Colonic mucosa (tissue), 4 donors: ENCODE measurements at regions not wholly inside any gene's neighbourhood (a gene's known extent, or its start where the extent isn't known, plus 50 kb on each side); places are given as distances from the start of the nearest gene placed in this dataset.
"Not testable (repeated sequence)": the region's sequence is repeated elsewhere in the genome, so short reads cannot be mapped to it uniquely, and the experiment has no call there.

Experiments
- DNase-seq: peaks from one replicate; pipeline ENCODE4 v3.0.0-alpha.2; 2020
- H3K27ac ChIP-seq: fragments of 200-600 bp; one replicate; pipeline ENCODE4 v1.8.0; 2021
- H3K27me3 ChIP-seq: fragments of 200-600 bp; one replicate; pipeline ENCODE4 v1.8.0; 2021
- H3K36me3 ChIP-seq: fragments of 200-600 bp; one replicate; pipeline ENCODE4 v1.8.0; 2021
- H3K4me1 ChIP-seq: fragments of 200-600 bp; one replicate; pipeline ENCODE4 v1.8.0; 2021; ENCODE audit warnings: mild to moderate bottlenecking
- H3K4me3 ChIP-seq: fragments of 200-600 bp; one replicate; pipeline ENCODE4 v1.8.0; 2021
- H3K9ac ChIP-seq, 2 donors: one replicate each; pipeline ENCODE4 v1.7.0; 2013; ENCODE audit warnings: control low read depth in 2 of 2, low read depth in 2 of 2, low read length in 2 of 2
- H3K9me3 ChIP-seq: fragments of 200-600 bp; one replicate; pipeline ENCODE4 v1.8.0; 2021
- intact Hi-C: fragments of 100-400 bp; cut with DNase I; formaldehyde crosslinking; loops from one replicate; pipeline ENCODE4 v1.14.1; 2022
- TF ChIP-seq, protein P1 (sequence below): fragments of 200-600 bp; IDR thresholded peaks from one replicate; pipeline ENCODE4 v1.8.0; 2022; ENCODE audit warnings: antibody characterized with exemption, mild to moderate bottlenecking
- donor health status: healthy.
- donor health status: DM: no; HTN: no; CAD: no.
- donor health status: DM: no; HTN: no; CAD: no.

DNA sequence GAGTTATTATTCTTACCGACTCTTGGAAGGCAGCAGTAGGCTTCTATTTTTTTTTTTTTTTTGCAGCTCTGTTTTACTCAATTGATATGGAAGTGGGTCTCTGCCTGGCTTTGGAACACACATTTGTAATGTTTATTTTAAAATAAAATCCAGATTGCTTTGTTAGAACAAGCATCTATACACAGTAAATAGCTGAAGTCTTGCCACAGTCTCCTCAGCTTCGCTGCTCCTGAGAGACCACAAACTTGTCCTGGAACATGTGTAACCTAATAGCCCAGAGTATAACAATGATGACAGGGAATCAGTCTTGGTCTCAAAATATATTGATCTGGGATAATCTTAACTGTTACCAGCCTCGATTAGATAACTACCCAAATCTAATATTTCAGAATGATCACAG is 299.8 kb upstream of the NOX3 start:
- Histone ChIP-seq H3K9ac (no peak overlapping the region), H3K4me1 (no peaks in the 10 kb centered on the region), H3K36me3 (no peaks in the 10 kb centered on the region), H3K27me3 (no peaks in the 10 kb centered on the region), H3K4me3 (no peak overlapping the region), H3K27ac (no peak overlapping the region), H3K9me3 (no peaks in the 10 kb centered on the region)
- DNase-seq = no peak
- intact Hi-C loops = no loop called here
- TF ChIP-seq, protein P1, sequence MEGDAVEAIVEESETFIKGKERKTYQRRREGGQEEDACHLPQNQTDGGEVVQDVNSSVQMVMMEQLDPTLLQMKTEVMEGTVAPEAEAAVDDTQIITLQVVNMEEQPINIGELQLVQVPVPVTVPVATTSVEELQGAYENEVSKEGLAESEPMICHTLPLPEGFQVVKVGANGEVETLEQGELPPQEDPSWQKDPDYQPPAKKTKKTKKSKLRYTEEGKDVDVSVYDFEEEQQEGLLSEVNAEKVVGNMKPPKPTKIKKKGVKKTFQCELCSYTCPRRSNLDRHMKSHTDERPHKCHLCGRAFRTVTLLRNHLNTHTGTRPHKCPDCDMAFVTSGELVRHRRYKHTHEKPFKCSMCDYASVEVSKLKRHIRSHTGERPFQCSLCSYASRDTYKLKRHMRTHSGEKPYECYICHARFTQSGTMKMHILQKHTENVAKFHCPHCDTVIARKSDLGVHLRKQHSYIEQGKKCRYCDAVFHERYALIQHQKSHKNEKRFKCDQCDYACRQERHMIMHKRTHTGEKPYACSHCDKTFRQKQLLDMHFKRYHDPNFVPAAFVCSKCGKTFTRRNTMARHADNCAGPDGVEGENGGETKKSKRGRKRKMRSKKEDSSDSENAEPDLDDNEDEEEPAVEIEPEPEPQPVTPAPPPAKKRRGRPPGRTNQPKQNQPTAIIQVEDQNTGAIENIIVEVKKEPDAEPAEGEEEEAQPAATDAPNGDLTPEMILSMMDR = no peak

DNA sequence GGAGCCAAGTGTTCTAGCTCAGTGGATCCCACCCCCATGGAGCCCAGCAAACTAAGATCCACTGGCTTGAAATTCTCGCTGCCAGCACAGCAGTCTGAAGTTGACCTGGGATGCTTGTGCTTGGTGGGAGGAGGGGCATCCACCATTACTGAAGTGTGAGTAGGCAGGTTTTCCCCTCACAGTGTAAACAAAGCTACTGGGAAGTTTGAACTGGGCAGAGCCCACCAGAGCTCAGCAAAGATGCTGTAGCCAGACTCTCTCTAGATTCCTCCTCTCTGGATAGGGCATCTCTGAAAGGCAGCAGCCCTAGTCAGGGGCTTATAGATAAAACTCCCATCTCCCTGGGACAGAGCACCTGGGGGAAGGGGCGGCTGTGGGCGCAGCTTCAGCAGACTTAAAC is 293.1 kb upstream of the NOX3 start:
- DNase-seq, H3K36me3 ChIP-seq, H3K4me1 ChIP-seq, H3K9me3 ChIP-seq, H3K4me3 ChIP-seq, H3K27ac ChIP-seq, H3K9ac ChIP-seq, H3K27me3 ChIP-seq, intact Hi-C loops: not testable (repeated sequence)

DNA sequence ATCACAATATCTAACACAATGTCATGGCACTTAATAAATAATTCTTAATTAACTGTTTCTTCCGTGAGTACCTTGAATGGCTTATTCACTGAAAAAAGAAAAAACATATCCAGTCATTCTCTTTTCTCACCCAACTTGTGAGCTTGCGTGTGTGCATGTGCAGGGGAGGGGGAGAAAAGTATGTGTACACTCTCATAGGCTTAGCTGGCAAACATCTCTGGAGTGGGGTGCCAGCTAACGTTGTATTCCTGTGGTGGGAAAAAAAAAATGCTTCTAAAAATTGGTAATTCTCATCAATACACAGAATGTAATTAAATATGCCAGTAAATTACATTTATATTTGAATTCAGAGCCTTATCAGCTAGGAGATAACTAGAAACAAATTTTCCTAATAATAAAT is 291.9 kb upstream of the NOX3 start:
- no peak overlapping the region for H3K27ac ChIP-seq
- intact Hi-C loops = no loop called here
- TF ChIP-seq, protein P1 = no peak

DNA sequence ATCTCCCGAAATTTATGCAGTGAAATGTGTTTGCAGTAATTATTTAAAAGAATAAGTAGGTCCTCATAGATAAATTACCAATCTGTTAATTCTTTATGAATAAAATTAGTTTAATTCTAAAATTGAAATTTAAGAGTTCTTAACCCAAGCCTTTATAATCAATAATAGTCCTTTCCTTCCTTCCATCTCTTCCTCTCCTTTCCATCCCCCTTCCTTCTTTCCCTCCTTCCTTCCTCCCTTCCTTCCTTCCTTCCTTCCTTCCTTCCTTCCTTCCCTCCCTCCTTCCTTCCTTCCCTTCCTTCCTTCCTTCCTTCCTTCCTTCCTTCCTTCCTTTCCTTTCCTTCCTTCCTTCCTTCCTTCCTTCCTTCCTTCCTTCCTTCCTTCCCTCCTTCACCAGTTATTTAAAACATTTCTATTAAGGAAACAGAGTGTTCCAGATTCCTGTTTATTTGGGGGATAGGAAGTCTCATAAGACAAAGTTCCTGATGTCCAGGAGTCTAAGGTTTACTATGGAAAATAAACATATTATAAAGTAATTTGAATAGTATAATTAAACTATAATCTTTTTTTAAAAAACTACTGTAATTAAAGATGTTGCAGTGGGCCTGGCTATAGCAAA is 285.3 kb upstream of the NOX3 start:
- Histone ChIP-seq H3K9ac (no peak overlapping the region), H3K36me3 (no peaks in the 10 kb centered on the region), H3K27me3 (no peaks in the 10 kb centered on the region), H3K9me3 (no peaks in the 10 kb centered on the region), H3K4me1 (no peaks in the 10 kb centered on the region), H3K27ac (no peak overlapping the region), H3K4me3 (no peak overlapping the region)
- TF ChIP-seq, protein P1 = no peak
- no peak for DNase-seq
- intact Hi-C loops = no loop called here

More for the DNA sequence above, 291.9 kb upstream of the NOX3 start:
- no peaks in the 10 kb centered on the region for H3K9me3 ChIP-seq
- H3K9ac ChIP-seq = no peak overlapping the region
- no peak for DNase-seq
- H3K27me3 ChIP-seq = no peaks in the 10 kb centered on the region
- H3K36me3 ChIP-seq = no peaks in the 10 kb centered on the region
- no peaks in the 10 kb centered on the region for H3K4me1 ChIP-seq
- H3K4me3 ChIP-seq = no peak overlapping the region

DNA sequence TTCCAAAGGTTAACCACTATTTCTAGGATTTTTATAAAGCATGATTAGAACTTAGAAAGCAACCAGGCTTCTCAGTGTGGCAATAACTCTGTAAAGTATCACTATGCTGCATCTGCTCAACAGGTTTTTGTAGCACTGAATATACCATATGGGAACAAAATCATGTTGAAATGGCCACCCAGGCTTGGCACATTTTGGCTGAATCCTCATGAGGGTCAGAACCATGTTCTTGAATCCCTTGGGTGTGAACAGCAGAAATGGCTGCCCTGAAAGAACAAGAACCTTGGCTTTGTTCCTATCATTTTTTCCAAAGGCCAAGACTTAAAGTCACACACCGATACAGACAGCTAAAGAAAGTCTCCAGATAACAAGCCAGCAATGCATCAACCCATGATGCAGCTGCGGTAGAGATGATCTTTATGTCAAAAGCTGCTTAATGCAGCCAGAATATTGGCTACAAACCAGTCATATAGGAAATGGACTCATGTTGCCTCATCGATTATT is 283.0 kb upstream of the NOX3 start:
- Histone ChIP-seq H3K36me3 (no peaks in the 10 kb centered on the region), H3K27me3 (no peaks in the 10 kb centered on the region), H3K4me1 (no peaks in the 10 kb centered on the region), H3K9me3 (no peaks in the 10 kb centered on the region), H3K4me3 (no peak overlapping the region), H3K9ac (no peak overlapping the region), H3K27ac (no peak overlapping the region)
- no peak for DNase-seq
- intact Hi-C loops = no loop called here
- TF ChIP-seq, protein P1 = no peak

DNA sequence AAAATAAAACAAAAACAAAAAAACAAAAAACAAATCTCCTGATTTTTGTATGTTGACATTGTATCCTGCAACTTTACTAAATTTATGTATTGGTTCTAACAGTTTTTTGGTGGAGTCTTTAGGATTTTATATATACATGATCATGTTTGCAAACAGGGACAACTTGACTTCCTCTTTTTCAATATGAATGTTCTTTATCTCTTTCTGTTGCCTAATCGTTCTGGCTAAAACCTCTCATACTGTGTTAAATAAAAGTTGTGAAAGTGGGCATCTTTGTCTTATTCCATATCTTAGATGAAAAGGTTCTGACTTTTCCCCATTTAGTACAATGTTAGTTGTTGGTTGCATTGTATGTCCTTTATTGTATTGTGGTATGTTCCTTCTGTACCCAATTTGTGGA is 261.7 kb upstream of the NOX3 start:
- DNase-seq = no peak
- intact Hi-C loops = no loop called here
- H3K27me3 ChIP-seq = no peaks in the 10 kb centered on the region
- no peaks in the 10 kb centered on the region for H3K36me3 ChIP-seq
- H3K4me3 ChIP-seq = no peak overlapping the region
- TF ChIP-seq, protein P1 = no peak
- H3K27ac ChIP-seq = no peak overlapping the region
- no peaks in the 10 kb centered on the region for H3K9me3 ChIP-seq
- H3K9ac ChIP-seq = no peak overlapping the region
- no peaks in the 10 kb centered on the region for H3K4me1 ChIP-seq
